IMR-90 (cell line): ENCODE measurements at regions not wholly inside any gene's neighbourhood (a gene's known extent, or its start where the extent isn't known, plus 50 kb on each side); places are given as distances from the start of the nearest gene placed in this dataset.

ENCODE experiments used
- ATAC-seq: fragments of 200-7000 bp; cut with Tn5 transposase; 2 replicates; pipeline ENCODE4 v1.9.1; 2020; ENCODE audit warnings: low read depth, mild to moderate bottlenecking, moderate library complexity
- BruUV-seq: library from RNA; stranded (reverse); fragments of 400-500 nt; replicated peaks from 2 replicates; lab custom pipeline; 2021; lab: Mats Ljungman, UMichigan
- CTCF ChIA-PET: fragments of 300-600 bp; formaldehyde crosslinking; extraction: SDS; loops from one replicate; lab custom pipeline; 2021; ENCODE audit warnings: antibody characterized with exemption; lab: Yijun Ruan, JAX
- POLR2A ChIA-PET: fragments of 300-600 bp; sonication (Branson Sonifier 250); formaldehyde crosslinking; loops from one replicate; lab custom pipeline; 2022; ENCODE audit warnings: antibody characterized with exemption; ENCODE audit not compliant: unreplicated experiment; lab: Charles Lee
- DNase-seq: peaks from one replicate; pipeline ENCODE4 v3.0.0; 2013
- H2AFZ ChIP-seq: replicated peaks from 2 replicates; pipeline ENCODE3; 2013; ENCODE audit warnings: low read length, mild to moderate bottlenecking; ENCODE audit not compliant: poor library complexity
- H2AK5ac ChIP-seq: 2 replicates; pipeline ENCODE4 v1.6.1; 2013; ENCODE audit warnings: low read depth, low read length, inconsistent platforms
- H2AK9ac ChIP-seq: replicated peaks from 2 replicates; pipeline ENCODE3; 2013; ENCODE audit warnings: mild to moderate bottlenecking, low read depth, low read length, moderate library complexity; ENCODE audit not compliant: poor library complexity
- H2BK120ac ChIP-seq: 2 replicates; pipeline ENCODE4 v1.6.1; 2013; ENCODE audit warnings: low read depth, low read length, inconsistent platforms
- H2BK15ac ChIP-seq: 3 replicates; pipeline ENCODE4 v1.6.1; 2013; ENCODE audit warnings: low read depth, low read length, inconsistent platforms
- H2BK20ac ChIP-seq: 2 replicates; pipeline ENCODE4 v1.6.1; 2013; ENCODE audit warnings: low read depth, mild to moderate bottlenecking, inconsistent platforms, low read length, moderate library complexity
- H2BK5ac ChIP-seq: 2 replicates; pipeline ENCODE4 v1.6.1; 2013; ENCODE audit warnings: mild to moderate bottlenecking, low read depth, low read length, inconsistent platforms; ENCODE audit not compliant: poor library complexity, severe bottlenecking
- H3K14ac ChIP-seq: replicated peaks from 2 replicates; pipeline ENCODE4 v1.6.1; 2013; ENCODE audit warnings: low read depth, low read length, inconsistent platforms
- H3K18ac ChIP-seq: 2 replicates; pipeline ENCODE4 v1.6.1; 2013; ENCODE audit warnings: low read depth, low read length, control low read depth
- H3K23ac ChIP-seq: 2 replicates; pipeline ENCODE4 v1.6.1; 2013; ENCODE audit warnings: low read depth, low read length, inconsistent platforms
- H3K27ac ChIP-seq: 2 replicates; pipeline ENCODE4 v1.5.1; 2013; ENCODE audit warnings: mild to moderate bottlenecking, control low read depth, low read length; ENCODE audit not compliant: insufficient read depth
- H3K27me3 ChIP-seq: 2 replicates; pipeline ENCODE4 v1.6.1; 2013; ENCODE audit warnings: low read length; ENCODE audit not compliant: control insufficient read depth, insufficient read depth
- H3K36me3 ChIP-seq: 2 replicates; pipeline ENCODE4 v1.6.1; 2013; ENCODE audit warnings: low read length, mixed read lengths; ENCODE audit not compliant: control insufficient read depth, insufficient read depth
- H3K4ac ChIP-seq: 2 replicates; pipeline ENCODE4 v1.6.1; 2013; ENCODE audit warnings: low read depth, low read length, inconsistent platforms
- H3K4me1 ChIP-seq: 2 replicates; pipeline ENCODE4 v1.6.1; 2013; ENCODE audit warnings: low read length, mixed read lengths; ENCODE audit not compliant: control insufficient read depth, insufficient read depth
- H3K4me2 ChIP-seq: 2 replicates; pipeline ENCODE4 v1.6.1; 2013; ENCODE audit warnings: low read depth, mild to moderate bottlenecking, control low read depth, low read length, moderate library complexity
- H3K4me3 ChIP-seq: 2 replicates; pipeline ENCODE4 v1.5.1; 2013; ENCODE audit warnings: low read depth, mild to moderate bottlenecking, control low read depth, low read length, moderate library complexity; ENCODE audit not compliant: insufficient read depth
- H3K56ac ChIP-seq: 2 replicates; pipeline ENCODE4 v1.6.1; 2013; ENCODE audit warnings: low read length, inconsistent platforms; ENCODE audit not compliant: insufficient read depth; ENCODE audit errors: extremely low read depth
- H3K79me1 ChIP-seq, 2 experiments: 2 replicates each; pipeline ENCODE4 v1.6.1; 2013; ENCODE audit warnings: low read length in 2 of 2, inconsistent platforms in 1 of 2, low read depth in 1 of 2
- H3K9ac ChIP-seq: 2 replicates; pipeline ENCODE4 v1.6.1; 2013; ENCODE audit warnings: low read depth, low read length, control low read depth
- H3K9me1 ChIP-seq: 2 replicates; pipeline ENCODE4 v1.6.1; 2013; ENCODE audit warnings: low read length, inconsistent platforms; ENCODE audit not compliant: insufficient read depth
- H3K9me3 ChIP-seq: 2 replicates; pipeline ENCODE4 v1.6.1; 2013; ENCODE audit warnings: low read length; ENCODE audit not compliant: control insufficient read depth, insufficient read depth
- H4K20me1 ChIP-seq: 2 replicates; pipeline ENCODE4 v1.6.1; 2013; ENCODE audit warnings: low read length, inconsistent platforms; ENCODE audit not compliant: insufficient read depth
- H4K5ac ChIP-seq: 2 replicates; pipeline ENCODE4 v1.6.1; 2013; ENCODE audit warnings: mild to moderate bottlenecking, low read depth, low read length, control low read depth
- H4K8ac ChIP-seq, 2 experiments: 2 replicates each; pipeline ENCODE4 v1.6.1; 2013; ENCODE audit warnings: low read depth in 2 of 2, low read length in 2 of 2, control low read depth in 1 of 2, inconsistent platforms in 1 of 2
- H4K91ac ChIP-seq: 2 replicates; pipeline ENCODE4 v1.6.1; 2013; ENCODE audit warnings: low read depth, low read length, inconsistent platforms; ENCODE audit not compliant: insufficient read depth
- BHLHE40 ChIP-seq: fragments of 150-350 bp; IDR thresholded peaks from 2 replicates; pipeline ENCODE4 v1.6.1; 2016; ENCODE audit warnings: mild to moderate bottlenecking, low read depth, low read length
- CEBPB ChIP-seq: IDR thresholded peaks from 2 replicates; pipeline ENCODE4 v1.6.1; 2012; ENCODE audit warnings: low read depth, low read length, improper control_type of control experiment
- CHD1 ChIP-seq: IDR thresholded peaks from 2 replicates; pipeline ENCODE4 v1.6.1; 2012; ENCODE audit warnings: low read depth, low read length, improper control_type of control experiment
- FOS ChIP-seq: fragments of 150-350 bp; IDR thresholded peaks from 2 replicates; pipeline ENCODE4 v1.6.1; 2016; ENCODE audit warnings: low read depth, low read length
- MAFK ChIP-seq: IDR thresholded peaks from 2 replicates; pipeline ENCODE4 v1.6.1; 2012; ENCODE audit warnings: low read depth, low read length, improper control_type of control experiment
- MAZ ChIP-seq: IDR thresholded peaks from 2 replicates; pipeline ENCODE4 v1.6.1; 2012; ENCODE audit warnings: low read depth, mild to moderate bottlenecking, low read length, improper control_type of control experiment, moderate library complexity, borderline replicate concordance
- MXI1 ChIP-seq: IDR thresholded peaks from 2 replicates; pipeline ENCODE4 v1.6.1; 2012; ENCODE audit warnings: low read depth, mild to moderate bottlenecking, low read length, moderate library complexity, borderline replicate concordance
- NFE2L2 ChIP-seq: fragments of 150-350 bp; IDR thresholded peaks from 2 replicates; pipeline ENCODE4 v1.6.1; 2016; ENCODE audit warnings: low read depth, mild to moderate bottlenecking, low read length
- POLR2A ChIP-seq: IDR thresholded peaks from 2 replicates; pipeline ENCODE4 v1.6.1; 2012; ENCODE audit warnings: mild to moderate bottlenecking, low read depth, low read length
- RAD21 ChIP-seq: IDR thresholded peaks from 2 replicates; pipeline ENCODE4 v1.6.1; 2012; ENCODE audit warnings: low read length, improper control_type of control experiment
- RCOR1 ChIP-seq: IDR thresholded peaks from 2 replicates; pipeline ENCODE4 v1.6.1; 2012; ENCODE audit warnings: mild to moderate bottlenecking, low read length, improper control_type of control experiment; ENCODE audit not compliant: insufficient replicate concordance
- RFX5 ChIP-seq: IDR thresholded peaks from 2 replicates; pipeline ENCODE4 v1.8.0; 2012; ENCODE audit warnings: low read depth, mild to moderate bottlenecking, low read length, moderate library complexity
- SMC3 ChIP-seq: fragments of 150-350 bp; IDR thresholded peaks from 2 replicates; pipeline ENCODE4 v1.6.1; 2016; ENCODE audit warnings: low read depth, mild to moderate bottlenecking, antibody characterized with exemption, low read length, moderate library complexity
- WGBS, 2 experiments: methylation state at CpG; one replicate each; pipeline versions ENCODE4 v1.1.5 to v1.1.7; 2013; ENCODE audit warnings: missing lambda C conversion rate in 2 of 2; ENCODE audit not compliant: insufficient read length in 1 of 2; ENCODE audit errors: extremely low coverage in 2 of 2; 5-methylcytosine and 5-hydroxymethylcytosine counted together
- dilution Hi-C: fragments of 300-500 bp; cut with HindIII; formaldehyde crosslinking; loops from one replicate; pipeline ENCODE4 v1.14.3; 2018; ENCODE audit warnings: low sequenced_read_pairs; ENCODE audit not compliant: unreplicated experiment
- in situ Hi-C: fragments of 300-500 bp; cut with MboI; formaldehyde crosslinking; loops from 3 replicates; pipeline ENCODE4 v1.14.3; 2019; ENCODE audit warnings: low sequenced_read_pairs, inconsistent platforms, mixed read lengths
- intact Hi-C: fragments of 100-400 bp; cut with micrococcal nuclease; formaldehyde crosslinking; loops from 2 replicates; pipeline ENCODE4 v1.10.0; 2022
- TF ChIP-seq, protein P1 (sequence below): conservative IDR thresholded peaks from 2 replicates; pipeline ENCODE4 v1.5.1; 2012; ENCODE audit warnings: mild to moderate bottlenecking, low read depth, low read length, improper control_type of control experiment
- TF ChIP-seq, protein P2 (sequence below): fragments of 150-350 bp; IDR thresholded peaks from 2 replicates; pipeline ENCODE4 v1.6.1; 2016; ENCODE audit warnings: low read depth, mild to moderate bottlenecking, low read length, moderate library complexity, borderline replicate concordance
- TF ChIP-seq, protein P3 (sequence below): fragments of 150-350 bp; IDR thresholded peaks from 2 replicates; pipeline ENCODE4 v1.6.1; 2017; ENCODE audit warnings: mild to moderate bottlenecking, antibody characterized with exemption, low read length, low read depth

DNA sequence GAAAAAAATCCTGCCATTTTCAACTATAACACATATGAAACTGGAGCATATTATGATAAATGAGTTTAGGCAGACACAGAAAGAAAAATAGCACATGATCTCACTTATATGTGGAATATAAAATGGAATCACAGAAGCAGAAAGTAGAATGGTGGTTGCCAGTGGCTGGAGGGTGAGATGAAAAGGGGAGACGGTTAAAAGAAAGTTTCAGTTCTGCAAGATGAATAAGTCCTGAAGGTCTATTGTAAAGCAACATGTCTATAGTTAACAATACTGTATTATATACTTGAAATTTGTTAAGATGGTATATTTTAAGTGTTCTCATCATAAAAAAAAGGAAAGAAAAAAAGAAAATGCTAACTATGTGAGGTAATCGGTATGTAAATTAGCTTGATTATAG, 503.9 kb downstream of the EPHA7 start:
- CTCF ChIA-PET, result no interaction called here
- WGBS, 2 experiments, result no CpG with 5 or more reads among the region's 2 CpGs

More for the DNA sequence above, 503.9 kb downstream of the EPHA7 start:
- Histone ChIP-seq H2BK120ac (no peak overlapping the region), H4K8ac (no peak overlapping the region), H3K27me3 (no peaks in the 10 kb centered on the region), H4K5ac (no peak overlapping the region), H4K20me1 (no peaks in the 10 kb centered on the region), H3K9ac (no peak overlapping the region), H3K9me1 (no peaks in the 10 kb centered on the region), H4K91ac (no peak overlapping the region), H2AK5ac (no peak overlapping the region), H3K9me3 (no peaks in the 10 kb centered on the region), H3K18ac (no peak overlapping the region), H2BK15ac (no peak overlapping the region), H3K79me1 (no peaks in the 10 kb centered on the region), H3K23ac (no peak overlapping the region), H3K27ac (no peak overlapping the region), H3K4ac (no peak overlapping the region), H3K4me1 (no peaks in the 10 kb centered on the region), H3K36me3 (no peaks in the 10 kb centered on the region), H3K4me3 (no peak overlapping the region), H2AK9ac (no peak overlapping the region), H3K14ac (no peak overlapping the region), H2BK20ac (no peak overlapping the region), H3K4me2 (no peak overlapping the region), H2BK5ac (no peak overlapping the region), H2AFZ (no peak overlapping the region), H3K56ac (no peak overlapping the region)
- dilution Hi-C loops (no loop called here), intact Hi-C loops (no loop called here), in situ Hi-C loops (no loop called here)
- POLR2A ChIA-PET, result no interaction called here
- ATAC-seq (no peak), DNase-seq (no peak)
- no TSS peak for BruUV-seq
- TF ChIP-seq BHLHE40, result no peak
- TF ChIP-seq, protein P1, sequence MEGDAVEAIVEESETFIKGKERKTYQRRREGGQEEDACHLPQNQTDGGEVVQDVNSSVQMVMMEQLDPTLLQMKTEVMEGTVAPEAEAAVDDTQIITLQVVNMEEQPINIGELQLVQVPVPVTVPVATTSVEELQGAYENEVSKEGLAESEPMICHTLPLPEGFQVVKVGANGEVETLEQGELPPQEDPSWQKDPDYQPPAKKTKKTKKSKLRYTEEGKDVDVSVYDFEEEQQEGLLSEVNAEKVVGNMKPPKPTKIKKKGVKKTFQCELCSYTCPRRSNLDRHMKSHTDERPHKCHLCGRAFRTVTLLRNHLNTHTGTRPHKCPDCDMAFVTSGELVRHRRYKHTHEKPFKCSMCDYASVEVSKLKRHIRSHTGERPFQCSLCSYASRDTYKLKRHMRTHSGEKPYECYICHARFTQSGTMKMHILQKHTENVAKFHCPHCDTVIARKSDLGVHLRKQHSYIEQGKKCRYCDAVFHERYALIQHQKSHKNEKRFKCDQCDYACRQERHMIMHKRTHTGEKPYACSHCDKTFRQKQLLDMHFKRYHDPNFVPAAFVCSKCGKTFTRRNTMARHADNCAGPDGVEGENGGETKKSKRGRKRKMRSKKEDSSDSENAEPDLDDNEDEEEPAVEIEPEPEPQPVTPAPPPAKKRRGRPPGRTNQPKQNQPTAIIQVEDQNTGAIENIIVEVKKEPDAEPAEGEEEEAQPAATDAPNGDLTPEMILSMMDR, result no peak
- TF ChIP-seq MAZ, result no peak
- TF ChIP-seq RCOR1, result no peak
- TF ChIP-seq RAD21, result no peak
- TF ChIP-seq SMC3, result no peak
- no peak for TF ChIP-seq RFX5
- TF ChIP-seq CHD1, result no peak
- TF ChIP-seq FOS, result no peak
- TF ChIP-seq NFE2L2, result no peak
- TF ChIP-seq POLR2A, result no peak
- TF ChIP-seq, protein P2, sequence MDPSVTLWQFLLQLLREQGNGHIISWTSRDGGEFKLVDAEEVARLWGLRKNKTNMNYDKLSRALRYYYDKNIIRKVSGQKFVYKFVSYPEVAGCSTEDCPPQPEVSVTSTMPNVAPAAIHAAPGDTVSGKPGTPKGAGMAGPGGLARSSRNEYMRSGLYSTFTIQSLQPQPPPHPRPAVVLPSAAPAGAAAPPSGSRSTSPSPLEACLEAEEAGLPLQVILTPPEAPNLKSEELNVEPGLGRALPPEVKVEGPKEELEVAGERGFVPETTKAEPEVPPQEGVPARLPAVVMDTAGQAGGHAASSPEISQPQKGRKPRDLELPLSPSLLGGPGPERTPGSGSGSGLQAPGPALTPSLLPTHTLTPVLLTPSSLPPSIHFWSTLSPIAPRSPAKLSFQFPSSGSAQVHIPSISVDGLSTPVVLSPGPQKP, result no peak
- no peak for TF ChIP-seq CEBPB
- no peak for TF ChIP-seq MAFK
- TF ChIP-seq MXI1, result no peak
- TF ChIP-seq, protein P3, sequence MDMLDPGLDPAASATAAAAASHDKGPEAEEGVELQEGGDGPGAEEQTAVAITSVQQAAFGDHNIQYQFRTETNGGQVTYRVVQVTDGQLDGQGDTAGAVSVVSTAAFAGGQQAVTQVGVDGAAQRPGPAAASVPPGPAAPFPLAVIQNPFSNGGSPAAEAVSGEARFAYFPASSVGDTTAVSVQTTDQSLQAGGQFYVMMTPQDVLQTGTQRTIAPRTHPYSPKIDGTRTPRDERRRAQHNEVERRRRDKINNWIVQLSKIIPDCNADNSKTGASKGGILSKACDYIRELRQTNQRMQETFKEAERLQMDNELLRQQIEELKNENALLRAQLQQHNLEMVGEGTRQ, result no peak
